ENCODE measurements at regions not wholly inside any gene's neighbourhood (a gene's known extent, or its start where the extent isn't known, plus 50 kb on each side); places are given as distances from the start of the nearest gene placed in this dataset.

- TF ChIP-seq, protein P1, sequence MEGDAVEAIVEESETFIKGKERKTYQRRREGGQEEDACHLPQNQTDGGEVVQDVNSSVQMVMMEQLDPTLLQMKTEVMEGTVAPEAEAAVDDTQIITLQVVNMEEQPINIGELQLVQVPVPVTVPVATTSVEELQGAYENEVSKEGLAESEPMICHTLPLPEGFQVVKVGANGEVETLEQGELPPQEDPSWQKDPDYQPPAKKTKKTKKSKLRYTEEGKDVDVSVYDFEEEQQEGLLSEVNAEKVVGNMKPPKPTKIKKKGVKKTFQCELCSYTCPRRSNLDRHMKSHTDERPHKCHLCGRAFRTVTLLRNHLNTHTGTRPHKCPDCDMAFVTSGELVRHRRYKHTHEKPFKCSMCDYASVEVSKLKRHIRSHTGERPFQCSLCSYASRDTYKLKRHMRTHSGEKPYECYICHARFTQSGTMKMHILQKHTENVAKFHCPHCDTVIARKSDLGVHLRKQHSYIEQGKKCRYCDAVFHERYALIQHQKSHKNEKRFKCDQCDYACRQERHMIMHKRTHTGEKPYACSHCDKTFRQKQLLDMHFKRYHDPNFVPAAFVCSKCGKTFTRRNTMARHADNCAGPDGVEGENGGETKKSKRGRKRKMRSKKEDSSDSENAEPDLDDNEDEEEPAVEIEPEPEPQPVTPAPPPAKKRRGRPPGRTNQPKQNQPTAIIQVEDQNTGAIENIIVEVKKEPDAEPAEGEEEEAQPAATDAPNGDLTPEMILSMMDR (IDR thresholded peaks at IDR 0.05), result no peak
- no peak for TF ChIP-seq ZFX (IDR thresholded peaks at IDR 0.05; ENCODE audit: borderline replicate concordance)
Observed at GRCh38 chr3:80675790-80676189, 908.0 kb upstream of the ROBO1 start.

All from 22Rv1 (cell line).